ENCODE measurements at regions not wholly inside any gene's neighbourhood (a gene's known extent, or its start where the extent isn't known, plus 50 kb on each side); places are given as distances from the start of the nearest gene placed in this dataset.
"Not testable (repeated sequence)": the region's sequence is repeated elsewhere in the genome, so short reads cannot be mapped to it uniquely, and the experiment has no call there.

DNA sequence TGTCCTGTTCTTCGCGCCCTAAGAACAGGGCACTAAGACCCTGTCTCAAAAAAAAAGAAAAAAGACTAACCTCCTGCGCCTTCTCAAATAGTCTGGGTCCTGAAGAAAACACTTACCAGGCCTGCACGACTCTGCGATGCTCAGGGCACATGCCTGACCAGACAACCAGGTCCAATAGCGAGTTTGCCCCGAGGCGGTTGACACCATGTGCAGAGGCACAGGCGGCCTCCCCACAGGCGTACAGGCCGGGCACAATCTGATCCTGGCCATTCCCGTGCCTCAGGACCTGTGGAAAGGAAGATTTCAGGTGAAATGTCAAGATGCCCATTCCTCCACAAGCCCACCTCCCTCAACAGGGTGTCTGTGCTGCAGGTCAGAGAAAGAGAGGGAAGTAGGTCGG lies 65.9 kb upstream of the TNK2 start:
- not testable (repeated sequence) for H3K4me3 ChIP-seq (ENCODE audit: insufficient read depth, low read depth, low read length); H3K27ac ChIP-seq (ENCODE audit: insufficient read depth, low read depth, low read length, poor library complexity, severe bottlenecking); H3K9me3 ChIP-seq (ENCODE audit: control insufficient read depth, low read length); H3K27me3 ChIP-seq (ENCODE audit: control insufficient read depth, insufficient read depth, low read length, poor library complexity, severe bottlenecking); H3K4me1 ChIP-seq (ENCODE audit: control insufficient read depth, insufficient read depth, low read length)
- H3K36me3 ChIP-seq (ENCODE audit: control insufficient read depth, insufficient read depth, low read length) = peaks cover 16% of the 10 kb centered on the region
- WGBS, 2 experiments = 92 to 97% methylated on average over 10 to 11 of the region's 13 CpGs

DNA sequence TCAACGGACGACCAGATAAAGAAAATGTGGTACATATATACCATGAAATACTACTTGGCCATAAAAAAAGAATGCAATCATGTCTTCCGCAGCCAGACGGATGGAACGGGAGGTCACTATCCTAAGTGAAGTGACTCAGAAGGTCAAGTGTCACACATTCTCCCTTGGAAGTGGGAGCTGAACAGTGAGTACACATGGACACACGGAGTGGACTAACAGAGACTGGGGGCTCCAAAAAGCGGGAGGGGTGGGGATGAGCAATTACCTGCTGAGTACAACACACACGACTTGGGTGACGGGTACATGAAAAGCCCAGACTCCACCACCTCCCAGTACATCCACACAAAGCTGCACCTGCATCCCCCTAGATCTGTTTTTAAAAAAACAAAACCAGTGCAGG lies 62.5 kb upstream of the TNK2 start:
- not testable (repeated sequence) for H3K9me3 ChIP-seq (ENCODE audit: control insufficient read depth, low read length)
- 94 to 99% methylated on average over 7 of the region's 9 CpGs for WGBS, 2 experiments
- H3K36me3 ChIP-seq (ENCODE audit: control insufficient read depth, insufficient read depth, low read length) = peaks cover 17% of the 10 kb centered on the region

DNA sequence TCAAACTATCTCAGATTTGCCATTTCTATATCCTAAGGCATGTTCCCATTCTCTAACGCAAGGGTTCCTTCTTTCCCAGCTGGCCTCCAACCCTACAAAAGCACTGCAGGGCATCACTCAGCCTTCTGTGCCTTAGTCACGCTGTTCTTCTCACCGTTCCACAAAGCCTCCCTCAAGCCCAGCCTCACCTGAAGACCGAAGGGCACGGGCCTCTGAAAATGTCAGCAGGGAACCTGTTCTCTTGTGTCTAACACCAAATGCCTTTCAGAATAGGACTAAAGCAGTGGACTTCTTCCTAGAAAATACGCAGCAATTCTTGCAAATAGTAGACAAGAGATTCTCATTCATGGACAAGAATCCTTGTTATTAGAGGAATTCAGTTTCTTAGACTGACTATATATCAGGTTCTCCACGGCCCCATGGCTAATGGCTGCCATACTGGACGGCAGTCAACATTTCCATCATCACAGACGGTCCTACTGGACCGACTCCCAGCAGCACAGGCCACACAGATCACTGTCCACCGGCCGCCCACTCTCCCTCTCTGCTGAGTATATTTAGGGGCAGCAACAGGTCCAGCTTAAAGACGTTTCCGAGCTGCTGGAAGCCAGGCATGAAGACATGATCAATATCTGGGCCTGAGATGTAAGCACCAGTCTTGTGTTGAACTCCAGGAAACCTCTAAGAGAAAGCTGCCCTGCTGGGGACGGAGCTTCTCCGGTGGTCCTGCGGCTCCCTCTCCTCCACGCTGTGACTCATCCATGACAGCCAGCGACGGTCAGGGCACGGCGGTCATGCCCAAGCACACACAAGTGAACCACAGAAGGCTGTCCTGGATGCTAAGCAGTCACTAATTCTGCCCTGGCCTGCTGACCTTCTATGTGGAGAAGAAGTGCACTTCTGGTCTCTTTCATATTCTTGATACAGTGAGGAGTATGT lies 61.8 kb upstream of the TNK2 start:
- WGBS, 2 experiments = 92 to 93% methylated on average over 21 of the region's 22 CpGs
- peaks cover 24% of the 10 kb centered on the region for H3K36me3 ChIP-seq (ENCODE audit: control insufficient read depth, insufficient read depth, low read length)
- H3K4me1 ChIP-seq (ENCODE audit: control insufficient read depth, insufficient read depth, low read length); H3K27ac ChIP-seq (ENCODE audit: insufficient read depth, low read depth, low read length, poor library complexity, severe bottlenecking); H3K4me3 ChIP-seq (ENCODE audit: insufficient read depth, low read depth, low read length); H3K27me3 ChIP-seq (ENCODE audit: control insufficient read depth, insufficient read depth, low read length, poor library complexity, severe bottlenecking); H3K9me3 ChIP-seq (ENCODE audit: control insufficient read depth, low read length): not testable (repeated sequence)

More for the DNA sequence above, 62.5 kb upstream of the TNK2 start:
- H3K4me1 ChIP-seq (ENCODE audit: control insufficient read depth, insufficient read depth, low read length); H3K4me3 ChIP-seq (ENCODE audit: insufficient read depth, low read depth, low read length); H3K27me3 ChIP-seq (ENCODE audit: control insufficient read depth, insufficient read depth, low read length, poor library complexity, severe bottlenecking); H3K27ac ChIP-seq (ENCODE audit: insufficient read depth, low read depth, low read length, poor library complexity, severe bottlenecking): not testable (repeated sequence)

DNA sequence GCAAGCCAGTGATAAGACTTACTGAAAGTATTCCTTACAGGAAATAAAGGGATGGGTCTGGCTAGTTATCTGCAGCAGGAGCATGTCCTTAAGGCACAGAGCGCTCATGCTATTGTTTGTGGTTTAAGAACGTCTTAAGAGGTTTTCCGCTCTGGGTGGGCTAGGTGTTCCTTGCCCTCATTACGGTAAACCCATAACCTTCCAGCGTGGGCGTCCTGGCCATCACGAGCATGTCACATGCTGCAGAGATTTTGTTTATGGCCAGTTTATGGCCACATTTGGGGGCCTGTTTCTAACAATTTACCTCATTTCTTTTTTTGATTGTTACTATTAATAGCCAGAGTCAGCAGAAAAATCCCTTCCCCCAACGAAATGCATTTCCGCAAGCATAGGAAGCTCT lies 61.0 kb upstream of the TNK2 start:
- H3K4me3 ChIP-seq (ENCODE audit: insufficient read depth, low read depth, low read length); H3K27me3 ChIP-seq (ENCODE audit: control insufficient read depth, insufficient read depth, low read length, poor library complexity, severe bottlenecking); H3K4me1 ChIP-seq (ENCODE audit: control insufficient read depth, insufficient read depth, low read length); H3K9me3 ChIP-seq (ENCODE audit: control insufficient read depth, low read length); H3K27ac ChIP-seq (ENCODE audit: insufficient read depth, low read depth, low read length, poor library complexity, severe bottlenecking): not testable (repeated sequence)
- peaks cover 25% of the 10 kb centered on the region for H3K36me3 ChIP-seq (ENCODE audit: control insufficient read depth, insufficient read depth, low read length)
- 94% methylated on average over 7 of the region's 9 CpGs for whole genome bisulfite sequencing, 2 experiments

DNA sequence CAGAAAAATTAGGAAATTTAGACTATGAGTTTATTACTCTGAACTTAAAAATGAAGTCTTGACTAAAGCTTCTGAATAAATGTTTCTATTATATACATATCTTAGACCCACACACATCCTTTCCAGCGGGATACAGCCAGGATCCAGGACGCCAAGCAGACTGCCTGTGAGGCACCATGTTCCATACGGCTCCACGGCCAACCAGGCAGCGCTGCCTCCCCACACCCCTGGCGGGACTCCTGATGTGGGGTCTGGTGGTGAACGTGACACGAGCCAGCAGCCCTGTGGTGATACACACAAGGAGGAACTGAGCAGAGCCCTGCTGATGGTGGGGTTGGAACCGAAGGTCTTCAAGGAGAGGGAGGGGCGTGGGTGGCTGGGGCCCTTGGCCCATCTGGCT lies 59.8 kb upstream of the TNK2 start:
- not testable (repeated sequence) for H3K4me1 ChIP-seq (ENCODE audit: control insufficient read depth, insufficient read depth, low read length); H3K27ac ChIP-seq (ENCODE audit: insufficient read depth, low read depth, low read length, poor library complexity, severe bottlenecking); H3K9me3 ChIP-seq (ENCODE audit: control insufficient read depth, low read length); H3K4me3 ChIP-seq (ENCODE audit: insufficient read depth, low read depth, low read length); H3K27me3 ChIP-seq (ENCODE audit: control insufficient read depth, insufficient read depth, low read length, poor library complexity, severe bottlenecking)
- peaks cover 25% of the 10 kb centered on the region for H3K36me3 ChIP-seq (ENCODE audit: control insufficient read depth, insufficient read depth, low read length)
- WGBS, 2 experiments = 96 to 98% methylated on average over 6 of the region's 10 CpGs

DNA sequence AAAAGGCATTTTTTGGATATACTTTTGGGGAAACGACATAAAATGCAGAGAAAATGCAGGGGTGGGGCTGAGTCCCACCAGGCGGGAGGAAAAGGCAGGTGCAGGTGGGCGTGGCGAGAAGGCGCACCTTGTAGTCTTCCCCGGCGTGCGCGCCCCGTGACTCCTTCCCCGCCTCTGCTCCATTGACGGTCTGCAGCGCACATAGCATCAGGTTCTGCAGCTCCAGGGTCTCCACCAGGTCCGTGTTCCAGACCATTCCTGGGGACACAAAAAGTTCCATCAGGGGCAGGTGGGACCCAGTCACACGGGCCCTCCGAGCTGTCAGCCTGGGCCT lies 59.0 kb upstream of the TNK2 start:
- not testable (repeated sequence) for H3K4me3 ChIP-seq (ENCODE audit: insufficient read depth, low read depth, low read length); H3K9me3 ChIP-seq (ENCODE audit: control insufficient read depth, low read length); H3K27me3 ChIP-seq (ENCODE audit: control insufficient read depth, insufficient read depth, low read length, poor library complexity, severe bottlenecking); H3K27ac ChIP-seq (ENCODE audit: insufficient read depth, low read depth, low read length, poor library complexity, severe bottlenecking); H3K4me1 ChIP-seq (ENCODE audit: control insufficient read depth, insufficient read depth, low read length)
- H3K36me3 ChIP-seq (ENCODE audit: control insufficient read depth, insufficient read depth, low read length) = peaks cover 25% of the 10 kb centered on the region
- no CpG with 5 or more reads among the region's 16 CpGs for WGBS, 2 experiments

DNA sequence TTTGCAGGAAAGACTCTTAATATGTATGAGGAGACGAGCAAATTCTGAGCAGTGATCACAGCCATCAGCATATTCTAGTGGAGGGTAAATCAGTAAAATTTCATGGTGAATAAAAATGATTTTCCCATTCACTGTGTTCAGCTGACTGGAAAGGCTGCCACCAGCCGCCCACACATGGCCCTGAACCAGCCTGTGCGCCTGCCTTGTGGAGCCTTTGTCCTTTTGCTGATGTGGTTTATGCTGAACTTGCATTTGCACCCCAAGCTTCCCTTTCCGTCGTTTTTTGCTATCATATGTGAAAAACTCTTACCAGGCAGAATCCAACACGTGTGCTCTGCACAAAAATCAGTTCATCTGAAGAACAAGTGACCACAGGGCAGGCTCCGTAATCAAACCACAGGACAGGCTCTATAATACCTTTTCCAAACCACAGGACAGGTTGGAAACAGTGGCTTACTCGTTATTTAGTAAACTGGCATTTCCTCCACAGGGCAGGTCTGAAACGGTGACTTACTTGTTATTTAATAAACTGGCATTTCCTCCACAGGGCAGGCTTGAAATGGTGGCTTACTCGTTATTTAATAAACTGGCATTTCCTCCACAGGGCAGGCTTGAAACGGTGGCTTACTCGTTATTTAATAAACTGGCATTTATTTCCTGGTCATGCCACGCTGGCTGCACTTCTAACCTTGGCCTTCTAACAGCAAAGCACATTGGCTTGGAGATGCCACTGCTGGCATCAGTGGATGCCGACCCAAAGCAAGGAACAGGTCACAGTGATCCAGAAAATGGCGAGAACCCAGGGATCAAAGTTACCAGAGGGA lies 58.4 kb upstream of the TNK2 start:
- H3K4me1 ChIP-seq (ENCODE audit: control insufficient read depth, insufficient read depth, low read length); H3K9me3 ChIP-seq (ENCODE audit: control insufficient read depth, low read length); H3K27me3 ChIP-seq (ENCODE audit: control insufficient read depth, insufficient read depth, low read length, poor library complexity, severe bottlenecking); H3K4me3 ChIP-seq (ENCODE audit: insufficient read depth, low read depth, low read length); H3K27ac ChIP-seq (ENCODE audit: insufficient read depth, low read depth, low read length, poor library complexity, severe bottlenecking): not testable (repeated sequence)
- WGBS, 2 experiments = 89 to 93% methylated on average over 10 to 11 of the region's 15 CpGs
- peaks cover 25% of the 10 kb centered on the region for H3K36me3 ChIP-seq (ENCODE audit: control insufficient read depth, insufficient read depth, low read length)

DNA sequence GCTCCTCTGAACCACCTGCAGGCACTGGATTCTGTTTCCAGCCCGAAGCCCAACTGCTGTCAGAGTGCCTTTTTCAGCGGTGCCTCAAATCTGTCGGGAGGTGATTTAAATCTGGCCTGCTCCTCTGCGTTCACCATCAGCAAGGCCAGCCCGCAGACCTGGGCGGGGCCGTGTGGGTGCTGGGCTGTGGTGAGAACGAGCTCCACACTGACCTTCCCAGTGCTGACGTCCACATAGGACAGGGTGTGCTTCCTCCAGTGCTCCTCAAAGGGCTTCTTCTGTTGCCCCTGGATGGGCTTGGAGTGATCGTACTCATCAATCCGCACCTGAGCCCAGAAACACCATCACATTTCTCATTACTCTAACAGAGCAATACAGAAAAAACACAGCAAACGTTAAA lies 56.9 kb upstream of the TNK2 start:
- not testable (repeated sequence) for H3K27me3 ChIP-seq (ENCODE audit: control insufficient read depth, insufficient read depth, low read length, poor library complexity, severe bottlenecking); H3K9me3 ChIP-seq (ENCODE audit: control insufficient read depth, low read length); H3K4me3 ChIP-seq (ENCODE audit: insufficient read depth, low read depth, low read length); H3K4me1 ChIP-seq (ENCODE audit: control insufficient read depth, insufficient read depth, low read length); H3K27ac ChIP-seq (ENCODE audit: insufficient read depth, low read depth, low read length, poor library complexity, severe bottlenecking)
- WGBS, 2 experiments = 95% methylated on average over 12 of the region's 12 CpGs
- peaks cover 17% of the 10 kb centered on the region for H3K36me3 ChIP-seq (ENCODE audit: control insufficient read depth, insufficient read depth, low read length)

DNA sequence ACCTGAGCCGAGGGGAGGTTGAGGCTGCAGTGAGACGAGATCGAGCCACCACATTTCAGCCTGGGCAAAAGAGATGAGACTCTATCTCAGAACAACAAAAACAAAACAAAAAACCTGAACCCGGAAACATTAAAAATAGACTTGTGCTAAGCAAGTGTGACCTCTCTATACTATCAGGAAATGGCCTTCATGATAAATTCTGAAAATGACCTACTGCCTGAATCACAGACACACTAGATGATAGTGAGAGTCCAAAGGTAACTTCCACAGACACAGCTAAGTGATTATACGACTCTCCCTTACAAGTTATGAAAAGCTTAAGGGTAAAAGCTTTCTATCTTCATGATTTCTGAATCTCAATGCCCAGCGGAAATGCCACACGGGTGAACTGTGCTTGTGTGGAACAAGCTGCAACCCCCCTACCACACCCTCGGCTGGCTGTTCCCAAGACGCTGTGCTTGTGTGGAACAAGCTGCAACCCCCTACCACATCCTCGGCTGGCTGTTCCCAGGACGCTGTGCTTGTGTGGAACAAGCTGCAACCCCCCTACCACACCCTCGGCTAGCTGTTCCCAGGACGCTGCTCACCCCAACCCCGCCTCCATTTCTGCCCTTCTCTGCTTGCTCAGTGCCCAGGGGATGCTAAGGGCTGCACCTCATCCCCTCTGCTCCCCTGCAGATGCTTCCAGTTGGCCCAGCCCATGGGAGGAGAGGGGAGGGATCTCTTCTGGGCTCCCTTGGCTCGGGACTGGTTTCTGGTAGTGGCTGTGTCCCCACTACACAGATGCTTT lies 56.2 kb upstream of the TNK2 start:
- not testable (repeated sequence) for H3K4me1 ChIP-seq (ENCODE audit: control insufficient read depth, insufficient read depth, low read length); H3K9me3 ChIP-seq (ENCODE audit: control insufficient read depth, low read length); H3K4me3 ChIP-seq (ENCODE audit: insufficient read depth, low read depth, low read length); H3K27me3 ChIP-seq (ENCODE audit: control insufficient read depth, insufficient read depth, low read length, poor library complexity, severe bottlenecking); H3K27ac ChIP-seq (ENCODE audit: insufficient read depth, low read depth, low read length, poor library complexity, severe bottlenecking)
- WGBS, 2 experiments = 92 to 93% methylated on average over 13 to 15 of the region's 15 CpGs
- peaks cover 12% of the 10 kb centered on the region for H3K36me3 ChIP-seq (ENCODE audit: control insufficient read depth, insufficient read depth, low read length)

DNA sequence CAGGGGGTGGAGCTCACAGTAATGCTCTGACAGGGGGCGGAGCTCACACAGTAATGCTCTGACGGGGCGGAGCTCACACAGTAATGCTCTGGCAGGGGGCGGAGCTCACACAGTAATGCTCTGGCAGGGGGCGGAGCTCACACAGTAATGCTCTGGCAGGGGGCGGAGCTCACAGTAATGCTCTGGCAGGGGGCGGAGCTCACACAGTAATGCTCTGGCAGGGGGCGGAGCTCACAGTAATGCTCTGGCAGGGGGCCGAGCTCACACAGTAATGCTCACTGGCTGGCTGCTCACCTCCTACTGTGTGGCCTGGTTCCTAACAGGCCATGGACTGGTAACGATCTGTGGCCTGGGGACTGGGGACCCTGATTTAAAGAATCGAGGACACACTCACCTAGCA lies 53.9 kb upstream of the TNK2 start:
- 91 to 94% methylated on average over 11 of the region's 11 CpGs for WGBS, 2 experiments
- H3K36me3 ChIP-seq (ENCODE audit: control insufficient read depth, insufficient read depth, low read length); H3K4me3 ChIP-seq (ENCODE audit: insufficient read depth, low read depth, low read length); H3K4me1 ChIP-seq (ENCODE audit: control insufficient read depth, insufficient read depth, low read length); H3K27ac ChIP-seq (ENCODE audit: insufficient read depth, low read depth, low read length, poor library complexity, severe bottlenecking); H3K27me3 ChIP-seq (ENCODE audit: control insufficient read depth, insufficient read depth, low read length, poor library complexity, severe bottlenecking); H3K9me3 ChIP-seq (ENCODE audit: control insufficient read depth, low read length): not testable (repeated sequence)

Measured in ectodermal cell (in vitro differentiated cells).